Gastrocnemius medialis (tissue), 4 donors: ENCODE measurements at regions not wholly inside any gene's neighbourhood (a gene's known extent, or its start where the extent isn't known, plus 50 kb on each side); places are given as distances from the start of the nearest gene placed in this dataset.

Experiments used
- CTCF ChIP-seq, 5 experiments: fragments of 450-650 bp in 3 of 5; fragments of 200-600 bp in 2 of 5; sonication (generic) in 2 of 5; IDR thresholded peaks in 4 of 5; conservative IDR thresholded peaks in 1 of 5; 1 replicate in 4 of 5; 2 replicates in 1 of 5; pipeline ENCODE4 v1.5.1; 2016 to 2019; ENCODE audit warnings: antibody characterized with exemption in 5 of 5, mild to moderate bottlenecking in 3 of 5, moderate library complexity in 3 of 5
- POLR2A ChIP-seq, 2 donors: fragments of 450-650 bp; IDR thresholded peaks; one replicate each; pipeline ENCODE4 v1.6.1; 2017; ENCODE audit warnings: antibody characterized with exemption in 2 of 2, mild to moderate bottlenecking in 2 of 2, moderate library complexity in 2 of 2

DNA sequence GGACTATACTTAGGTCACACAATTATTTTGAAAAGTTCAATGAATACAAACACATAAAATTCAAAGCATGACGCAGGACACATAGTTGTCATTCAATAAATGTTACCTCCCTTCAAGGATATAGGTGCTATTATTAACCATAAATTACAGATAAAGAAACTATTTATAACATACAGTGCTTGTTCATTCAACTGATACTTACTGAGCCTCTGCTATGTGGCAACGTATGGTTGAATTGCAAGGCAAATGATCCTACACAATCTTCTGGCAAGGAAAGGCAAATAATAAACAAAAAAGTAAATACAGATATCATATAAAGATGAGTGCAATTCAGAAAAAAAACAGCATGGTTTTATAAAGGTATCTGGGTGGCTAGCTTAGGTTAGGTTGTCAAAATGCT, 614.7 kb downstream of the LTN1 start:
- no peak for TF ChIP-seq POLR2A (IDR thresholded peaks at IDR 0.05)
- no peak for TF ChIP-seq CTCF (IDR thresholded peaks at IDR 0.05 in 4 of 5, conservative IDR thresholded peaks at IDR 0.05 in 1 of 5)
